Gastroesophageal sphincter (tissue), 4 donors: ENCODE measurements at regions not wholly inside any gene's neighbourhood (a gene's known extent, or its start where the extent isn't known, plus 50 kb on each side); places are given as distances from the start of the nearest gene placed in this dataset.
A peak's percentile ranks its signal among the peaks of the same experiment; 100 is the strongest.

ENCODE experiments used
- ATAC-seq: fragments of 150-250 bp; one replicate; pipeline ENCODE4 v1.9.1; 2016; ENCODE audit warnings: mild to moderate bottlenecking, moderate library complexity
- H3K27ac ChIP-seq, 4 donors: fragments of 200-600 bp; sonication (generic) in 3 of 4; 1 replicate in 3 of 4; 2 replicates in 1 of 4; pipeline ENCODE4 v1.5.1; 2016 to 2019
- H3K27me3 ChIP-seq: fragments of 200-600 bp; sonication (generic); one replicate; pipeline ENCODE4 v1.5.1; 2019
- H3K36me3 ChIP-seq, 2 donors: fragments of 200-600 bp; sonication (generic); one replicate each; pipeline ENCODE4 v1.5.1; 2019; ENCODE audit warnings: control low read depth in 1 of 2
- H3K4me1 ChIP-seq, 3 donors: fragments of 200-600 bp; sonication (generic); 1 replicate in 2 of 3; 2 replicates in 1 of 3; pipeline ENCODE4 v1.5.1; 2016 to 2019; ENCODE audit warnings: control low read depth in 2 of 3
- H3K4me3 ChIP-seq, 2 donors: fragments of 200-600 bp; sonication (generic); one replicate each; pipeline ENCODE4 v1.5.1; 2019; ENCODE audit warnings: mild to moderate bottlenecking in 1 of 2, moderate library complexity in 1 of 2
- H3K9me3 ChIP-seq, 3 donors: fragments of 200-600 bp; sonication (generic); one replicate each; pipeline ENCODE4 v1.5.1; 2017 to 2019; ENCODE audit warnings: control low read depth in 2 of 3
- CTCF ChIP-seq, 4 experiments: fragments of 200-600 bp in 2 of 4; fragments of 450-650 bp in 2 of 4; sonication (generic) in 1 of 4; IDR thresholded peaks; one replicate each; pipeline ENCODE4 v1.5.1; 2017 to 2019; ENCODE audit warnings: antibody characterized with exemption in 4 of 4, mild to moderate bottlenecking in 2 of 4, moderate library complexity in 2 of 4
- EP300 ChIP-seq: sonication (generic); formaldehyde crosslinking; IDR thresholded peaks from one replicate; pipeline ENCODE4 v1.6.1; 2017; ENCODE audit warnings: antibody characterized with exemption, mild to moderate bottlenecking
- POLR2A ChIP-seq, 2 donors: fragments of 450-650 bp; IDR thresholded peaks; one replicate each; pipeline ENCODE4 v1.6.1; 2017; ENCODE audit warnings: antibody characterized with exemption in 2 of 2, mild to moderate bottlenecking in 2 of 2, moderate library complexity in 1 of 2
- POLR2AphosphoS5 ChIP-seq: sonication (generic); formaldehyde crosslinking; IDR thresholded peaks from one replicate; pipeline ENCODE4 v1.6.1; 2017; ENCODE audit warnings: antibody characterized with exemption
- WGBS, 2 donors: methylation state at CpG; one replicate each; pipeline ENCODE4 v1.1.5; 2018; ENCODE audit warnings: low coverage in 1 of 2; 5-methylcytosine and 5-hydroxymethylcytosine counted together

GRCh38 chr12:119245904-119246494 is 67.3 kb downstream of the HSPB8 start:
- no peak for ATAC-seq
- Histone ChIP-seq H3K27me3 (no peaks in the 10 kb centered on the region), H3K27ac (peak overlapping the region in 3 of 4 donors; percentile 10 to 38 (median 34)), H3K4me3 (no peak overlapping the region), H3K4me1 (peaks cover 5 to 15% (median 9%) of the 10 kb centered on the region in 3 donors), H3K36me3 (no peaks in the 10 kb centered on the region), H3K9me3 (no peaks in the 10 kb centered on the region)
- WGBS, 2 donors = 0 to 22% methylated on average over 1 to 2 of the region's 2 CpGs
- TF ChIP-seq POLR2A (IDR thresholded peaks at IDR 0.05) = no peak
- no peak for TF ChIP-seq EP300
- TF ChIP-seq POLR2AphosphoS5 = no peak
- TF ChIP-seq CTCF (IDR thresholded peaks at IDR 0.05) = no peak

GRCh38 chr12:119247007-119247719 is 68.4 kb downstream of the HSPB8 start:
- Histone ChIP-seq H3K4me3 (no peak overlapping the region), H3K9me3 (no peaks in the 10 kb centered on the region), H3K27me3 (no peaks in the 10 kb centered on the region), H3K4me1 (peaks cover 5 to 15% (median 9%) of the 10 kb centered on the region in 3 donors), H3K36me3 (no peaks in the 10 kb centered on the region), H3K27ac (peak overlapping the region in 3 of 4 donors; percentile 10 to 38 (median 34))
- no peak for ATAC-seq
- TF ChIP-seq CTCF (IDR thresholded peaks at IDR 0.05) (no peak), EP300 (no peak), POLR2AphosphoS5 (no peak), POLR2A (IDR thresholded peaks at IDR 0.05) (no peak)
- 70 to 85% methylated on average over 4 to 5 of the region's 6 CpGs for WGBS, 2 donors

- no peak overlapping the region for H3K27ac ChIP-seq
- TF ChIP-seq EP300 (no peak), POLR2AphosphoS5 (no peak), POLR2A (IDR thresholded peaks at IDR 0.05) (no peak), CTCF (IDR thresholded peaks at IDR 0.05) (no peak)
- no peaks in the 10 kb centered on the region for H3K9me3 ChIP-seq
- H3K4me3 ChIP-seq = no peak overlapping the region
- no peak for ATAC-seq
- no peaks in the 10 kb centered on the region for H3K36me3 ChIP-seq
- no peaks in the 10 kb centered on the region for H3K27me3 ChIP-seq
- H3K4me1 ChIP-seq = peaks cover 5 to 15% (median 9%) of the 10 kb centered on the region in 3 donors
These were observed 69.0 kb downstream of the HSPB8 start for GRCh38 chr12:119247720-119248043.

GRCh38 chr12:119249383-119250155 is 70.8 kb downstream of the HSPB8 start:
- H3K27me3 ChIP-seq = no peaks in the 10 kb centered on the region
- H3K27ac ChIP-seq = no peak overlapping the region
- no peak for TF ChIP-seq EP300
- no peak for TF ChIP-seq CTCF (IDR thresholded peaks at IDR 0.05)
- TF ChIP-seq POLR2AphosphoS5 = no peak
- TF ChIP-seq POLR2A (IDR thresholded peaks at IDR 0.05) = no peak
- ATAC-seq = no peak
- WGBS, 2 donors = 72 to 73% methylated on average over 4 to 11 of the region's 11 CpGs
- H3K9me3 ChIP-seq = no peaks in the 10 kb centered on the region
- no peaks in the 10 kb centered on the region for H3K36me3 ChIP-seq
- H3K4me3 ChIP-seq = no peak overlapping the region
- H3K4me1 ChIP-seq = peaks cover 5 to 15% (median 9%) of the 10 kb centered on the region in 3 donors
